Skin of body (tissue), 1 donor: ENCODE measurements at regions not wholly inside any gene's neighbourhood (a gene's known extent, or its start where the extent isn't known, plus 50 kb on each side); places are given as distances from the start of the nearest gene placed in this dataset.

Source experiments
- DNase-seq: peaks from one replicate; lab custom pipeline; 2025; lab: John Stamatoyannopoulos, UW

- DNase-seq, result no peak
Observed at GRCh38 chr11:45554230-45554967, 111.0 kb downstream of the CHST1 start.

GRCh38 chr11:45553383-45553936 lies 112.0 kb downstream of the CHST1 start:
- DNase-seq, result no peak

DNA sequence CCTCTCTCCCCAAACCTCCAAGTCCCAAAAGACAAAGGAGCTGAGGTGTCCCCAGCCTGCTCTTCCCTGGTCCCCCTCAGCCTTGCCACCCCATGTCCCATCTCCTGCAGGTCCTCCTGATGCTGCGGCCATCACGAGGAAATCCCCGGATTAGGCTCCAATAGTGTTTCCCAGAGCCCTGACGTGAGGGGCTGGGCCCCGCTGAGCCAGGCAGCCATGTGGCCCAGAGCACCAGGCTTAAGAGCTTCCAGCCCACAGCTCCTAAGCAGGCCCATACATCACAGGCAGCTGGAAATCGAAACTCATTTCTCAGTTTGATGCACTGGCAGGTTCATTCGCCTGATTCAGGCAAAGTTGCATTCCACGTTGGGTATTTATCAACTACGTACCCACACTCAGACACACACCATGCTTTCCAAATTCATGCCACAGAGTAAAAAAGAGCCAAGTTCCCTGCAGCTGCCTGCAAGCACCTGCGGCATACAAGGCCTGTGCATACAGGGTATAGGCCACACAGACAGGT lies 114.2 kb downstream of the CHST1 start:
- no peak for DNase-seq

DNA sequence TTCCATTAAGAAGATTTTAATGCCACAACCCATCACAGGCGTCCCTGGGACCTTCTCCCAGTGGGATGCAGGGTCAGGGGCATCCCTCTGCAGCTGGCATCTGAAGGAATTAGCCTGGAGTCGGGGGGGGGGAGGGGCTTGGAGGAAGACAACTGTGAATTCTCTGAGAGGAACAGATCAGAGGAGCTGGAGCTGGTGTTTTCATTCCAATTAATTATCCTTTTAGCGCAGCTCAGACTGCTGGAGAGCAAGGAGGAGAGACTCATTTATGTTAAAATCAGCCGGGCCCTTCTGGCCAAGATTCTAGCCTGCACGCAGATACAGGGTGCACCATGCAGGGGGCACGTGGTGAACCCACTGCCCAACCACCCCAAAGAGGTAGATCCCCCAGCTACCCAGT lies 116.2 kb downstream of the CHST1 start:
- DNase-seq, result no peak

- no peak for DNase-seq
Observed at GRCh38 chr11:45546366-45546765, 119.1 kb downstream of the CHST1 start.

- no peak for DNase-seq
Observed at GRCh38 chr11:45544826-45545225, 120.6 kb downstream of the CHST1 start.

- no peak for DNase-seq
Observed at GRCh38 chr11:45543808-45544422, 121.5 kb downstream of the CHST1 start.

DNA sequence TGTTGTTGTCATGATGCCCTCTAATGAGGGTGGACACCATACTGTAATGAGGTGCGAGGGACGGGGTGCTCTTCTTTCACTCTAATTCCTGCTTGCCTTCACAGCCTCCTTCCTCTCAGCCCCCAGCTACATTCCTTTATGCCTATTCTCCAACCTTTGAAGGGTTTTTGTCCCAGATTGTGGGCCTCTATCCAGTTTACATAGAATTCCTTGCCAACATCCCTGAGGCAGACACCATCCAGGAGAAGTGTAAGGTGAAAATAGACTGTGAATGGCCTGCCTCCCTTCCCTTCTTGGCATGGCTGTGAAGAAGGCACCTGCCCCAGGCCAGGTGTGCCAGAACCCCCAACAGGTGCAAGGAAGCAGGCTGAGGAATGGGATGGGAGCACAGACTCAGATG lies 122.3 kb downstream of the CHST1 start:
- no peak for DNase-seq

- DNase-seq, result no peak
Observed at GRCh38 chr11:45541693-45542434, 123.6 kb downstream of the CHST1 start.

GRCh38 chr11:45538939-45539338 lies 126.5 kb downstream of the CHST1 start:
- DNase-seq, result no peak

DNA sequence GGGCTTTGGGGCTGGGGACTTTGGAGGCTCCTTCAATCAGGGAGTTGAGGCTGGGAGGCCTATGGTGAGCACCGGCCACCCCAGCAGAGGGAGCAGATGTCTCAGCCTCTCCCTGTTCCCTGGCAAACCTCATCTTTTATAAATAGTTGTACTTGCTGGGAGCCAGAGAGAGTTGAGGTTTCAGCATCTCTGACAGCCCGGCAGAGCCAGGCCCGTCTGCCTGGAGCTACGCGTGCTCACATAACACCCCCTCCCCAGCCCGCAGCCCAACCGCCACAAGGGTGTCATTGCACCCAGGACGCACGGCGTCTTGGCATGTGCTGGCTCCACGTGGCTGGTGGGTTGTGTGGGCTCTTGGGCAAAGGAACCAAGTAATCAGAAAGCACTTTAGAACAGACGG lies 127.1 kb downstream of the CHST1 start:
- DNase-seq, result no peak

GRCh38 chr11:45537614-45538013 lies 127.8 kb downstream of the CHST1 start:
- no peak for DNase-seq

DNA sequence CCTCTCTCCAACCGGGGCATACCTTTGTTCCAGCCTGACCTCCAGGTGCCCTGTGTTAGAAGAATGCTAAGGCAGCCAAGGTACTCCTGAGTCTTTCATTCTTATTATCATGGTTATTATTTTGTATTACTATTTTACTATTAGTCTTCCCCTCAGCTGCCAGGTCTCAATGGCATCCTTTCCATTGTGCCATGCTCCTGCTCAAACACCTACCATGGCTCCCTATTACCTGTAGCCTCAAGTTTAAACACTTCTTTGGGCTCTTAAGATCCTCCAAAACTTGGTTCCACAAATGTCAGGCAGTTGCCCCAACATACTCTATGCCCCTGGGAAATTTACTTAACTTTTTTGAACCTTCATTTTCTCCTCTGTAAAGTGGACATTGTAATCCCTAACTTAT lies 130.4 kb downstream of the CHST1 start:
- no peak for DNase-seq

DNA sequence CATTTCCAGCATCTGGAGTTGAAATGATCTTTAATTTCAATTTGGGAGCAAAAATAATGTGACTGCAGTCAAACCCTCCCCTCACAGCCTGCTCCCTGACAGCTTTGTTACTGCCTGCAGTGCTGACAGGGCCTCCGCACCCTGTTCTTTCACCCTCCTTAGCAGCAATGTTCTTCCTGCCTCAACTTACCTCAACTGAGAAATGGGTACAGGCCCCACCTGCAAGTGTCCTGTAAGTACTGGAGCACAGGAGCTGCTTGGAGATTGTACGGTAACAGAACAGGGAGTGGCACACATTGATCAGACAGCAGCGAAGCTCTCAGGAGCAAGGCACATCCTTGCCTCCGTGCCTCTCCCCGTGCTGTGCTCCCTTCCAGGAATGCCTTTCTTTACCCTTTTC lies 131.3 kb downstream of the CHST1 start:
- no peak for DNase-seq

GRCh38 chr11:45532546-45532945 lies 132.9 kb downstream of the CHST1 start:
- no peak for DNase-seq

DNA sequence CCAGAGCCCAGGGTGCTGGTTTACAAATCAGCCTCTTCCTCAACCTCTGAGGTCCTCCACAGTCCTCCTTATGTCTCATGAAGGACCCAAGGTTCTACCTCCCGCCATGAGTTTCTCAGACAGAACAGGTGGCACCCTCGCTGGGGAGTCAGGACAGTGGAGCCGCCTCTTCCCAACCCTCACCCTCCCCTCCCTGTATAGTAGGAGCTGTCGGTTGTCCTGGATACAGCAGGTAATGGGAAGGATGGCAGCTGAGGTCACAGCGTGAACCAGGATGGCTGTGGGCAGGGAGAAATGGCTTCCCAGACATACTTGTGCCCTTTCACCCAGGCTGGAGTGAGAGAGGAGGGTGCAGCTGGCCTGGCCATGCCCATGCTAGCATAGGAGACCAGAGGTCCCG lies 134.6 kb downstream of the CHST1 start:
- no peak for DNase-seq

- DNase-seq, result no peak
Observed at GRCh38 chr11:45530111-45530510, 135.3 kb downstream of the CHST1 start.

DNA sequence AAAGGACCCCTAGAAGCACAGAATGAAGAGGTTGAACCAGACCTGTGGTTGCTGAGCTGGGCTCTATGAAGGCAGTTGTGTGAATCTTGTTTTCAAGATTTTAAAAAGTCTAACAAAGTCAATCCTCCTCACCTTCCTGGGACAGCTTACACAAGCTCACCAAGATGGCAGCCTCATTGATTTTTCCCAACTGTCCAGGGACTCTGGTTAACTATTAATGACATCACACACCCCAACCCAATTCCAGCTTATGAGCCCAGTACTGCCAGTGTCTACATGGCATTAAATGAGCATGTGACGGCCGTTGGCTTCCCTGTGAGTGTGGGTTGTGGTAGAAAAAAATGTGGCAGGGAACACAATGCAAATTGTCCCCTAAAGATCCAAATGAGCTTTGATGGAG lies 137.0 kb downstream of the CHST1 start:
- no peak for DNase-seq

DNA sequence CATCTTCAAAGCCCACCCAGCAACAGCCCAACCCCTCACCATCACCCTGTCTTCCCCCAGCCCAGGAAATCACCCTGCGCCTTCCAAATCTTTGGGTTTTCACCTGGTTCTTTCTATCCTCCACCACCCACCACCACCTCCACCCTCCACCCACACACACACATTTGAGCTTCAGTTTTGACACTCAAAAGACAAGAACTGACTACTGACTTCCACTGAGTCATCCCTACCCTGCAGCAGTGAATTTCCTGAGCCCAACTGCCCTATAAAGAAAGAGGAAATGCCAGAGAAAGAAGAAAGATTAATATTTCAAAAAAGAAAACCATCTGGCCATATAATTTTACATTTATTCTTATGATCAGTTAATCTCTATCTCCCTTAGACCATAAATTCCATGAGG lies 137.5 kb downstream of the CHST1 start:
- no peak for DNase-seq

GRCh38 chr11:45525393-45525792 lies 140.0 kb downstream of the CHST1 start:
- no peak for DNase-seq

- no peak for DNase-seq
Observed at GRCh38 chr11:45523760-45524159, 141.7 kb downstream of the CHST1 start.
